ENCODE measurements at regions not wholly inside any gene's neighbourhood (a gene's known extent, or its start where the extent isn't known, plus 50 kb on each side); places are given as distances from the start of the nearest gene placed in this dataset.

- DNase-seq: no peak
Measured at GRCh38 chr3:59698091-59698490, 648.3 kb upstream of the CFAP20DC start.

GRCh38 chr3:59696783-59697182 is 647.0 kb upstream of the CFAP20DC start:
- no peak for DNase-seq

DNA sequence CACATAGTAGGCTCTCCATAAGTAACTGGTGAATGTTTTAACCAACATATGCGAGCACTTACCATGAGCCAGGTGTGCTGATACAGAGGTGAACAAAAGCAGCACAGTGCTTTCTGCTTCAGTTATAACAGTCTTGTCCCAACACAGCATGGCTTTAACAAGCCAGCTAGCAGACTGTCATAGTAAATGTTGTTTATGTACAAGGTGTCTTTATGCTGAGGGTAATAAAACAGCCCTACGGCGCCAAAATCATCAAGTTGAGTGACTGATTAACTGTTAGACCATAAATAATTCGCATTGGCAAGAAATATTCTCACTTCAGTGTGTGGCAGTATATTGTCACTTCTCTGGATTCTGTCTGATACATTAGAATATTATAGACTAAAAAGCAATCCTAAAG is 646.0 kb upstream of the CFAP20DC start:
- DNase-seq: no peak

DNA sequence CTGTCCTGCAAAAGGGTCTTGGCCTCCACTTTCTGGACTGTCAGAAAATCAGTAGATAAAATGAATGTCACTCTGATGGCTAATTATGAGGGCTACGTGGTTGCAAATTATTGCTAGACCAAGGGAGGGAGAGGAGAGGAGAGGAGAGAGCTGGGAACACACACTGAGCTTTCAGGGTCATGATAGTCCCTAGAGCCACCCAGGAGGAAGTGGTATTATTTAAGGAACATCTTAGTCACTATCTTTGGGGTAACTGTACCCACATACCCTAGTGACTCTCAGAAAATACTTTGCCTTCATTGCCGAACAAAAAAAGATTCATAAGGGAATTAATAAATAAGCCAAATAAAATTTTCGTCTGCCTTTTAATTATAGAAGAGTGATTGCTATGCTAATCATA is 642.3 kb upstream of the CFAP20DC start:
- no peak for DNase-seq

DNA sequence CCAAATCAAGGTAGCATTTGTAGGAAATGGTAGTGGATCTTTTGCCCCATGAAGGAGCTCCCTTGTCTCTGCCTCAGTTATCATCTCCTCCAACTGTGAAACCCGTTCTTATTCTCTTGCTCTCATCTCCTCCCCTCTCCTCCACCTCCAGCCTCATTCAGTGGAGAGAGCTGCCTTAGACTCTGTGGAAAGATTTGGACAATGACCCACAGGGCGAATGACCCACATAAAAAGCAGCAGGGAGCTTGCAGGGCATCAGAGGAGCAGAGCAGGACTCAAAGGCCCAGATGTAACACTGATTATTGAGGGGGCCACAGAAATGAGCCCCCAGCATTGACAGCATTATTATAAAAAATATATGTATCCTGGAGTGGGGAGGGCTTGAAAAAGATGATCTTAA is 641.1 kb upstream of the CFAP20DC start:
- no peak for DNase-seq

DNA sequence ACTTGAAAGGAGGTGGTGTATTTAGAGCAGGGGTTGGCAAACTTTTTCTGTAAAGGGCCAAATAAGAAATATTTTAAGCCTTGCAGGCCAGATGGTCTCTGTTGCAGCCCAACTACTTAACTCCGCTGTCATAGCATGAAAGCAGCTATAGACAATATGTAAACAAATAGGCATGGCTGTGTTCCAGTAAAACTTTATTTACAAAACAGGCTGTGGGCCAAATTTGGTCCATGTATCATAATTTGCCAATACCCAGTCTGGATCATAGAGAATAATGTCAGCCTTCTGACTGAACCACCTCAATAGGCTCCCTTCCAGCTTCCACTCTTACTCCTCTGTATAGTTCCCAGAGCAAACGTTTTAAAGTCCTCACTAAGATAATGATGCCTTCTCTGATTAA is 638.8 kb upstream of the CFAP20DC start:
- no peak for DNase-seq

DNA sequence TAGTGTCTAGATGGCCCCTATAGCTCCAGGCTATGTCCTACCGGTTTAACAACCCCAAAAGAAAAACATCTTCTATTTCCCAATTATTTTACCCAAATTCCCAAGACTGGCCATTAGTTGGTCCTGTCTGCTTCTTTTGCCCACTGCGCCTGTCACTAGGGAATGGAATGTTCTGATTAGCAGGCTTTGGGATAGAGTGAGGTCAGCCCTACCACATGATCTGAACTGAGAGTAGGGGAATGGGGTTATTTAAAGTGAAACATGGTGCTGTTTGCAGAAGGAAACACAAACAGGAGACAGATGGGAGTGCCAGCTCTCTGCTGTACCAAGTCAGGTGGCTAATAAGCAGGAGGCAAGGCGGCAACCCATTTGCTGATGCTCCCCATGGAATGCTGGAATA is 635.6 kb upstream of the CFAP20DC start:
- no peak for DNase-seq

- no peak for DNase-seq
Measured at GRCh38 chr3:59684766-59685165, 634.9 kb upstream of the CFAP20DC start.

GRCh38 chr3:59680919-59681318 is 631.1 kb upstream of the CFAP20DC start:
- no peak for DNase-seq

DNA sequence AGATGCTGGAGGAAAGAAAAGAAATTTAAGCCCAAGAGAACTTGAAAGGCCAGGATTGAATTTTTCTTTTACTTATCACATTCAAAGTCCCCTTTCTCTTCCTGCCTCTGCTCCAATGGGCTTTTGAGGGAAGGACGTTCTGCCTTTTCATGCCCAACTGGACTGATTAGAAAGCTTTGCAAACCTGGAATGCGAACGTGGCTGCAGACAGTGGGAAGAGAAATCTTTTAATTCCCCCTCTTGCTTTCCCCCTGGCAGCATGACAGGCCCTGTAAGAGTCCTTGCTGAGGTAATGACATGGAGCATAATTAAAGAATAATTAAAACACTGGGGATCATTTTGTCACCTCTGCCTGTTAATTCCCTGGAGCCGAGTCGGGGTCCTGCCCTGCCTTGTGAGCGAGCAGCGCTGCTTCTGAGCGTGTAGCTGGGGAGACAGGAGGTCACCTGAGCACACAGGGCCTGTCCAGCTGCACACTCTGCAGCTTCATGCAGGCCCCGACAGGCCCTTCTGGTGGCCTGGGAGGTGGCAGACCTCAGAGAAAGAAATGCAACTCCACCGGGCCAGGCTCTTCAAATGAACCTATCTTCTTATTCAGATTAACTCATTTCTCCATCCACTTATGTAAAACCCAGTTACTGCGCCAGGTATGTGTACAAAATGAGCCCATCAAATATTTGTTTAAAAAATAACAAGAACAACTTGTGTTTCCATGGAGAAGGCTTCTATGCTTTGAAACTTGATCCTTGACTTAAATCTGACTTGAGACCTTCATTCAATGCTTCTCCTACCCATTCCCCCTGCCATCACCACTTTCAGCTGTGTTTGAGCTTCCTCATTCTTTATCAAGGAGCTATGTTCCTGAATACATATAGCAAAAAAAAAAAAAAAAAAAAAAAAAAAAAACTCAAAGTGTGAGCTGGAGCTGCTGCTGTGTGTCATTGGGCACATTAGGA is 628.2 kb upstream of the CFAP20DC start:
- no peak for DNase-seq

DNA sequence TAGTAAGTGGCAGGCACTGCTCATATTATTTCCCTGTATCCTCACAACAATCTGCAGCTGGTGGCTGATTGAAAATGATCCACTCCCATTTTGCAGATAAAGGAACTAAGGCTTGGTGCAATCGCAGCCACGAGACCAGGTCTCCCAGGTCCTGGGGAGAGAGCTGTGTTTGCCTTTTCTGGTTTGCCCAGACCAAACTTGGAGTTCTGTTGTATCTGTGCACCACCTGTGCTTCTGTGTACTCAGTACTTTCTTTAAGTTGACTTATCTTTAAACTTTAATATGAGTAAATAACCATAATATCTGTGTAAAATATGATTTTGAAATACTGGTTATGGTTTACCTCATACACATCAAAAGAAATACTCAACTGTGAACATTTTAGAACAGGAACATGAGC is 625.7 kb upstream of the CFAP20DC start:
- DNase-seq: no peak

DNA sequence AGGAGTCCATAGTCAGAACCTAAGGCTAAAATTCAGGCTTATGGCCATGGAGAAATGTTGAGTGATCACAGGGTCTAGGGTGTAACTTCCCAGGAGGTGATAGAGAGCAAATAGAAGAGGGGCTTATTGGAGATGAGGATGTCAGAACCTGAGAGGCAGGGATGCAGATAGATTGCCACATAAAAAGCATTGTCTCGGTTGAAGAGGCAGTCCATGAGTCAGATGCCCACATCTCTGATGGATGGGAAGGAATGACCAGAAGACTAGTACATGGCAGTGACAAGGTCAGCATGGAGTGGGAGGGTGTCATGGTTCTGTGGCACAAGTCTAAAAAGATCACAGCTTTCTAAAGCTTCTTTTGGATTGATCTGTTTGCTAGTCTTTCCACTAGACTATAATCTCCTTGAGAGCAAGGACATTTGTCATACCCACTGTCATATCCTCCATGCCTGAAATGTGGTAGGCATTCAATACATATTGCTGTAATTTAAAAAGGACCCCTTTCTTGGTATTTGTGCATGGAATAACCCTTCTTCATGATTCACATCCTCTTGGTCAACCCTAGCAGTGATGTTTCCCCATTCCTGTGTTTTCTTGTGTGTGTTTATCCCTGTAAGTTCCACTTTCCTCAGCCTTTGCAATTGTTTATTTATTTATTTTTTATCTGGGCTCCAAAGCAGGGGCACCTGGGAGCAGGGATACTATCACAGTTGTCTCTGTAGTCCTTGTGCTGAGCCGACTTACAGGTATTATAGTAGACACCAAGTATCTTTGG is 613.4 kb upstream of the CFAP20DC start:
- DNase-seq: no peak

DNA sequence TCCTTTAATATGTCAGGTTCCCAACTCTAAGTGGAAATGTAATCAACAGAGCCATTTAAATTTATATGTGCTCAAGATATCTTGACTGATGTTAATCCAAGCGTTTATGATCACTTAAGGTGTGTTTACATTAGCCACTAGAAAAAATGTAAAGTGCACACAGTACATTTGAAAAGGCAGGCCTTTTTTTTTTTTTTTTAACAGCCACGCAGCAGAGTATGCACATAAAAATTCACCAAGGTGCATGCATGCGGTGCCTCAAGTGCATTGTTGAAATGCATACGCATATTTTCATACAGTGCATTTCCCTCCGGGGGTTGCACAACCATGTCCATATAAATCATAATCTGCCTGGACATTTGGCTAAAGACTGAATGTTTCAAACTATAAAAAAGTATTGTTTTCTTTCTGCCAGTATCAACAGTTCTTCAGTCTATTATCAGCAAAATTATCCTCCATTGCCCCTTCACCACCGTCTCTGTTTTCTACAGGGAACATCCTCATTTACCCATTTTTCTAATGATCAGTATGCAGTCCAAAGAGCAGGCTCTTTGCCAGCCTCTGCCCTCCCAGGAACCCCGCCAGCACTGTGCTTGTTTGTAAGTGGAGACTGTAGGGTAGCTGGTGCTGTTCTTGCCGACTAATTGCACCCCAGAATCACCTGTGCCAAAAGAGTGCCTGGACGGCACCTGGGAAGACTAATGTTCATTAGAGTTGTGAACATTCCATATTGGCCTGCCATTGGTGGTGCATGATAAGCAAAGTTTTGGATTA is 611.2 kb upstream of the CFAP20DC start:
- no peak for DNase-seq

- DNase-seq: no peak
Measured at GRCh38 chr3:59660376-59660775, 610.6 kb upstream of the CFAP20DC start.

DNA sequence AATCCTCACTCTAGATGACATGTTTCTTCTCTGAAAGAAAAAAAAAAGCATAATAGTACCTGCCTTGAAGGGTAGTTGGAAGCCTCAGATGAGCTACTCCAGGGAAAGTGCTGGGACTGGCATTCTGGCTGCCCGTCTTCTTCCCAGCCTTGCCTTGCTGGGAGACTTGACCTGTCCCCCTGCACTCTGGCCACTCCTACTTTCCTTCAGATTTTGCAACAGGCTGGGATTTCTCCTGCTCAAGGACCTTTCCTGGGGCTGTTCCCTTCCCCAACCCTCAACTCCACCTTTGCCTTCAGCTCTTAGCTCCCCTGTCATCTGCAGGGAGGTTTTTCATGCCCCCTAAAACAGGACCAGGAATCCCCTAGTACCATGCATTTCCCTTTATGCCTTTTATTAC is 609.9 kb upstream of the CFAP20DC start:
- no peak for DNase-seq

DNA sequence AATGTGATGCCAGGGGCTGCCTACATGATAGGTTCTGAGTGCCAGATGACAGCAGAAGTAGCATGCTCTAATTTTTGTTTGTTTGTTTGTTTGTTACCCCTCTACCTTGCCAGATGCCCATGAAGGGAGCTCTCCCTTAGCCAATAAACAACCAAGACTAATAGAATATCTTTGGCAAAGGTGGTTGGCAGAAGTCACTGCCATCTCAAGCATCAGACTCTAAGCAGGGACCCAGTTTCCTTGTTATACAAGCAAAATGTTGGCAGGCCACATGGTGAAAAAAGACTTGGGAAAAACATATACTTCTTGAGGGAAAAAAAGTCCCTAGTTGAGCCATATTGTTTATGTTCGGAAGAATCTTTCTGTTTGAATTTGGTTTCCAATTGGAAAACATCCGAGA is 609.0 kb upstream of the CFAP20DC start:
- DNase-seq: no peak

DNA sequence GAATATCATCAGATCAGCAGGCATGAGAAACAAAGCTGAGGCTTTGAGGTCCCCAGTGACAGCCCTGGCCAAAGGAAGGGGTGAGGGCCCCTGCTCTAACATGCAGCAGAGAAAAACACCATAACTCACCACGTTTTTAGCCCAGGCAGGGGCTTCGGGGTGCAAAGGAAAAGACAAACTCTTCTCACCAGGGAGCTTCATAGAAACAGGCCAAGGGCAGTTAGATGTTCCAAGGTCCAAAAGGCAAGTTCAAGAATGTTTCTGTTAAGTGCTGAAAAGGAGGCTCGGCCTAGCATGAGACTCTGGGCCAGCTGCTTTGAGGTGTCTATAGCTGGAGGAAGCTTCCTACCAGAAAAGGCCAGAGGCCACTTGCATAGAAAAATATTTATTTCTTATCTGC is 608.4 kb upstream of the CFAP20DC start:
- no peak for DNase-seq

- DNase-seq: no peak
Measured at GRCh38 chr3:59655418-59656015, 605.7 kb upstream of the CFAP20DC start.

DNA sequence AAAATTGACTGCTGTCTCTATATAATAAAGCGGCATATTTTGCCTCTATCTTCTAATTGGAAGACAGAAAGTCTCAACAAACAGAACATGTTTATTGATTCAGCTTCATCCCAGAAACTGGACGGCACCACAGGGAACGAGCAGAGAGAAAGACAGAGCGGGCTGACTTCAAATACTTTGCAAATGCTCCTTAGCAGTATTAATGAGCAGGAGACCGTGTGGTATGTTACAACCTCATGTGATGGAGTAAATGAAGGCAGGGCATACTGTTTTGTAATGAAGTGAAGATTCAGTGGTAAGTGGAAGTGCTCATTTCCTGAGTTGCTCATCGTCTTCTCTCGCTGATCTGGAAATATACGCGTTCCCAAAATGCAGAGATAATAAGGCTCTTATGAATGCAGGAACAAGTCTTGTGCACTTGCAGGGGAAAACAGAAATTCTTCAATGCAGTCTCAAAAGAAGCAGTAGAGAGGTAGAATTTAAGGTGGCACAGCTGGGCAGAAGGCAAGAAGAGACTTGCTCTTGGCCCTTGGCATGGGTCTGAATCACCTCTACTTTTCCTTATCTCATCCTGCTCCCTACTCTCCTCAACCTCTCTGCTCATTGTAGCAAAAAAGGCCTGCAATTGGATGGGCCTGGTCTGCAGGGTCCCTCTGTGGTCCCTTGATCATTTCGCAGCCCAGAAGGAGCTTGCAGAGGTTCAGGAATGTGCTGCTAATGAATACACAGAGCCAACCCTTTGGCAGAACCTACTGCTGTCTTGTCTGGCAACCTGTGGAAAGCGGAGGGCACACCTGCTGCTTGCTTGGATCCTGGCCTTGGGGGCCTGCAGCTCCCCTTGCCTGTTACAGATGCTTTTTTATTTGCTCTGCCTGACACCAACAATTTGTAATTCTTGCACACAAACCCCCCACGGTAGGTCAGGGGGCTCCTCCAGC is 604.9 kb upstream of the CFAP20DC start:
- DNase-seq: no peak

DNA sequence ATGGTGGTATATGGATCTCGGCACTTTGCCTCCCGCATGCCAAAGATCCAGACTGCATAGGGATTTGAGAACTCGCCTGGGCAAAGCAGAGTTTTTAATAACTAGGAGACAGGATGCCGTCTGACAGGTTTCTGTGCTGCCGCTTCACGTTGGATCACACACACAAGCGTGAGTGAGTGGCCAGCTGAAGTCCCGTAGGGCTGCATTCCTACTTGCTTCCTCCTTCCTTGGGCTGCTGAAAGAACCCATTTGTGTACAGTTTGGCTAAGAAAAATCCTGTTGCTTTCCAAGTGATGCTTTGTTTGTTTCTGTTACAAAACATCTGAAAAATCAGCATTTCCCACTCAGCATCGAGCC is 604.3 kb upstream of the CFAP20DC start:
- DNase-seq: no peak

GRCh38 chr3:59653405-59654122 is 603.7 kb upstream of the CFAP20DC start:
- DNase-seq: no peak
